LNCaP clone FGC (cell line): ENCODE measurements at regions not wholly inside any gene's neighbourhood (a gene's known extent, or its start where the extent isn't known, plus 50 kb on each side); places are given as distances from the start of the nearest gene placed in this dataset.
"Not testable (repeated sequence)": the region's sequence is repeated elsewhere in the genome, so short reads cannot be mapped to it uniquely, and the experiment has no call there.

Experiments
- DNase-seq: peaks from one replicate; pipeline ENCODE4 v3.0.0-alpha.2; 2011; ENCODE audit warnings: low read depth
- H3K4me3 ChIP-seq: 2 replicates; pipeline ENCODE4 v1.5.1; 2011; ENCODE audit warnings: mild to moderate bottlenecking, low read depth, low read length, control low read depth
- CTCF ChIP-seq: IDR thresholded peaks from 2 replicates; pipeline ENCODE4 v1.5.1; 2012; ENCODE audit warnings: mild to moderate bottlenecking; ENCODE audit not compliant: control insufficient read depth, insufficient read depth; ENCODE audit errors: extremely low read depth

GRCh38 chr7:131075406-131075805, 252.3 kb upstream of the MKLN1 start:
- TF ChIP-seq CTCF, result no peak
- DNase-seq, result no peak
- no peak overlapping the region for H3K4me3 ChIP-seq

GRCh38 chr7:131076032-131076431, 251.6 kb upstream of the MKLN1 start:
- no peak for TF ChIP-seq CTCF
- no peak overlapping the region for H3K4me3 ChIP-seq
- no peak for DNase-seq

- no peak for DNase-seq
- TF ChIP-seq CTCF, result no peak
- H3K4me3 ChIP-seq, result no peak overlapping the region
Observed at GRCh38 chr7:131076711-131077181, 250.9 kb upstream of the MKLN1 start.

- no peak overlapping the region for H3K4me3 ChIP-seq
- no peak for DNase-seq
- no peak for TF ChIP-seq CTCF
Observed at GRCh38 chr7:131077735-131078134, 249.9 kb upstream of the MKLN1 start.

GRCh38 chr7:131080754-131081153, 246.9 kb upstream of the MKLN1 start:
- TF ChIP-seq CTCF, result no peak
- H3K4me3 ChIP-seq, result no peak overlapping the region
- no peak for DNase-seq

GRCh38 chr7:131081308-131081707, 246.4 kb upstream of the MKLN1 start:
- DNase-seq, result no peak
- no peak for TF ChIP-seq CTCF
- no peak overlapping the region for H3K4me3 ChIP-seq

GRCh38 chr7:131083781-131084180, 243.9 kb upstream of the MKLN1 start:
- DNase-seq, result no peak

GRCh38 chr7:131084336-131084735, 243.3 kb upstream of the MKLN1 start:
- DNase-seq, H3K4me3 ChIP-seq: not testable (repeated sequence)

More at GRCh38 chr7:131083781-131084180, 243.9 kb upstream of the MKLN1 start:
- no peak for TF ChIP-seq CTCF
- H3K4me3 ChIP-seq, result no peak overlapping the region
